ENCODE measurements at regions not wholly inside any gene's neighbourhood (a gene's known extent, or its start where the extent isn't known, plus 50 kb on each side); places are given as distances from the start of the nearest gene placed in this dataset.

- H3K36me3 ChIP-seq (ENCODE audit: control insufficient read depth in 2 of 2, insufficient read depth in 2 of 2, low read length in 1 of 2): no peaks in the 10 kb centered on the region
- BruUV-seq (replicated peaks): no TSS peak
- H3K27me3 ChIP-seq (replicated peaks in 1 of 2; ENCODE audit: control insufficient read depth in 2 of 2, insufficient read depth in 2 of 2, low read length in 1 of 2): no peaks in the 10 kb centered on the region
- WGBS (ENCODE audit: insufficient coverage, insufficient replicate concordance, low lambda C conversion rate, missing lambda C conversion rate): 14% methylated on average over 1 of the region's 1 CpG
- RAD21 ChIA-PET (ENCODE audit: unreplicated experiment): no interaction called here
- CTCF ChIA-PET: no interaction called here
- in situ Hi-C loops (cut with MboI) (no loop called here), intact Hi-C loops (cut with micrococcal nuclease; ENCODE audit: unreplicated experiment) (no loop called here)
- POLR2A ChIA-PET: no interaction called here
- SMC1A ChIA-PET (ENCODE audit: uncharacterized antibody, unreplicated experiment): no interaction called here
- TF ChIP-seq NFYB (IDR thresholded peaks at IDR 0.05; ENCODE audit: insufficient read depth, low read depth, low read length): no peak
- TF ChIP-seq RFX5 (IDR thresholded peaks at IDR 0.05; ENCODE audit: low read depth, low read length): no peak
- TF ChIP-seq, protein P1, sequence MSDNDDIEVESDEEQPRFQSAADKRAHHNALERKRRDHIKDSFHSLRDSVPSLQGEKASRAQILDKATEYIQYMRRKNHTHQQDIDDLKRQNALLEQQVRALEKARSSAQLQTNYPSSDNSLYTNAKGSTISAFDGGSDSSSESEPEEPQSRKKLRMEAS (IDR thresholded peaks at IDR 0.05; ENCODE audit: low read depth, low read length): no peak
- TF ChIP-seq PAX5 (IDR thresholded peaks at IDR 0.05; ENCODE audit: borderline replicate concordance, low read depth, low read length): no peak
- no peak for TF ChIP-seq RUNX3 (IDR thresholded peaks at IDR 0.05; ENCODE audit: low read length)
- no peak for TF ChIP-seq POLR2AphosphoS5 (IDR thresholded peaks at IDR 0.05; ENCODE audit: low read length)
- H3K4me2 ChIP-seq (ENCODE audit: control insufficient read depth, insufficient read depth): no peak overlapping the region
- H3K4me1 ChIP-seq (ENCODE audit: control insufficient read depth, insufficient read depth, low read length): no peaks in the 10 kb centered on the region
- H4K20me1 ChIP-seq (ENCODE audit: control insufficient read depth, insufficient read depth): no peaks in the 10 kb centered on the region
- DNase-seq (ENCODE audit: low read depth, low spot score): no peak
- no peaks in the 10 kb centered on the region for H3K9me3 ChIP-seq (replicated peaks; ENCODE audit: control insufficient read depth, insufficient read depth, low read length)
- no peak for ATAC-seq
- no peak overlapping the region for H3K9ac ChIP-seq (ENCODE audit: control insufficient read depth, insufficient read depth, low read length)
- no peak for FAIRE-seq
- H3K79me2 ChIP-seq (ENCODE audit: control insufficient read depth, insufficient read depth, low read length): no peaks in the 10 kb centered on the region
- no peak overlapping the region for H3K4me3 ChIP-seq
- H3K27ac ChIP-seq (ENCODE audit: control insufficient read depth, insufficient read depth): no peak overlapping the region
- no peak overlapping the region for H2AFZ ChIP-seq (ENCODE audit: control insufficient read depth, low read depth, low read length)
Measured at GRCh38 chr2:67806816-67807215, 256.0 kb downstream of the C1D start.

GRCh38 chr2:67808112-67808511 lies 254.7 kb downstream of the C1D start:
- no peaks in the 10 kb centered on the region for H4K20me1 ChIP-seq (ENCODE audit: control insufficient read depth, insufficient read depth)
- H3K4me3 ChIP-seq: no peak overlapping the region
- ChIA-PET RAD21 (ENCODE audit: unreplicated experiment) (no interaction called here), CTCF (no interaction called here), POLR2A (no interaction called here), SMC1A (ENCODE audit: uncharacterized antibody, unreplicated experiment) (no interaction called here)
- DNase-seq (ENCODE audit: low read depth, low spot score) (no peak), FAIRE-seq (no peak), ATAC-seq (no peak)
- H3K27me3 ChIP-seq (replicated peaks in 1 of 2; ENCODE audit: control insufficient read depth in 2 of 2, insufficient read depth in 2 of 2, low read length in 1 of 2): no peaks in the 10 kb centered on the region
- H3K4me1 ChIP-seq (ENCODE audit: control insufficient read depth, insufficient read depth, low read length): no peaks in the 10 kb centered on the region
- in situ Hi-C loops (cut with MboI): no loop called here
- no peaks in the 10 kb centered on the region for H3K9me3 ChIP-seq (replicated peaks; ENCODE audit: control insufficient read depth, insufficient read depth, low read length)
- no peak overlapping the region for H3K4me2 ChIP-seq (ENCODE audit: control insufficient read depth, insufficient read depth)
- intact Hi-C loops (cut with micrococcal nuclease; ENCODE audit: unreplicated experiment): no loop called here
- no TSS peak for BruUV-seq (replicated peaks)
- no peaks in the 10 kb centered on the region for H3K79me2 ChIP-seq (ENCODE audit: control insufficient read depth, insufficient read depth, low read length)
- H3K9ac ChIP-seq (ENCODE audit: control insufficient read depth, insufficient read depth, low read length): no peak overlapping the region
- TF ChIP-seq YY1 (IDR thresholded peaks at IDR 0.05; ENCODE audit: low read depth, low read length) (no peak), ZSCAN29 (IDR thresholded peaks at IDR 0.05) (no peak), RELA (IDR thresholded peaks at IDR 0.05; ENCODE audit: borderline replicate concordance, partially characterized antibody) (no peak), BRCA1 (IDR thresholded peaks at IDR 0.05; ENCODE audit: low read depth, low read length) (no peak), NRF1 (conservative IDR thresholded peaks at IDR 0.05; ENCODE audit: low read depth, low read length) (no peak)
- no peak overlapping the region for H2AFZ ChIP-seq (ENCODE audit: control insufficient read depth, low read depth, low read length)
- H3K36me3 ChIP-seq (ENCODE audit: control insufficient read depth in 2 of 2, insufficient read depth in 2 of 2, low read length in 1 of 2): no peaks in the 10 kb centered on the region
- H3K27ac ChIP-seq (ENCODE audit: control insufficient read depth, insufficient read depth): no peak overlapping the region

Data from GM12878 (cell line).